Colonic mucosa (tissue), 4 donors: ENCODE measurements at regions not wholly inside any gene's neighbourhood (a gene's known extent, or its start where the extent isn't known, plus 50 kb on each side); places are given as distances from the start of the nearest gene placed in this dataset.

Experiments used
- DNase-seq: peaks from one replicate; pipeline ENCODE4 v3.0.0-alpha.2; 2020
- H3K27ac ChIP-seq: fragments of 200-600 bp; one replicate; pipeline ENCODE4 v1.8.0; 2021
- H3K27me3 ChIP-seq: fragments of 200-600 bp; one replicate; pipeline ENCODE4 v1.8.0; 2021
- H3K36me3 ChIP-seq: fragments of 200-600 bp; one replicate; pipeline ENCODE4 v1.8.0; 2021
- H3K4me1 ChIP-seq: fragments of 200-600 bp; one replicate; pipeline ENCODE4 v1.8.0; 2021; ENCODE audit warnings: mild to moderate bottlenecking
- H3K4me3 ChIP-seq: fragments of 200-600 bp; one replicate; pipeline ENCODE4 v1.8.0; 2021
- H3K9ac ChIP-seq, 2 donors: one replicate each; pipeline ENCODE4 v1.7.0; 2013; ENCODE audit warnings: control low read depth in 2 of 2, low read depth in 2 of 2, low read length in 2 of 2
- H3K9me3 ChIP-seq: fragments of 200-600 bp; one replicate; pipeline ENCODE4 v1.8.0; 2021
- CTCF ChIP-seq: fragments of 200-600 bp; IDR thresholded peaks from one replicate; pipeline ENCODE4 v1.8.0; 2022; ENCODE audit warnings: antibody characterized with exemption, mild to moderate bottlenecking
- intact Hi-C: fragments of 100-400 bp; cut with DNase I; formaldehyde crosslinking; loops from one replicate; pipeline ENCODE4 v1.14.1; 2022
- donor health status: healthy.
- donor health status: DM: no; HTN: no; CAD: no.
- donor health status: DM: no; HTN: no; CAD: no.

GRCh38 chr4:179110356-179110755 lies 1668.1 kb upstream of the AGA start:
- H3K9ac ChIP-seq, result no peak overlapping the region
- H3K27me3 ChIP-seq, result no peaks in the 10 kb centered on the region
- intact Hi-C loops, result no loop called here
- no peak overlapping the region for H3K27ac ChIP-seq
- H3K4me1 ChIP-seq, result no peaks in the 10 kb centered on the region
- DNase-seq, result no peak
- TF ChIP-seq CTCF, result no peak
- H3K9me3 ChIP-seq, result no peaks in the 10 kb centered on the region
- H3K36me3 ChIP-seq, result no peaks in the 10 kb centered on the region
- no peak overlapping the region for H3K4me3 ChIP-seq

GRCh38 chr4:179110816-179111215 lies 1668.6 kb upstream of the AGA start:
- H3K36me3 ChIP-seq, result no peaks in the 10 kb centered on the region
- no peaks in the 10 kb centered on the region for H3K27me3 ChIP-seq
- intact Hi-C loops, result no loop called here
- no peak overlapping the region for H3K4me3 ChIP-seq
- no peak for DNase-seq
- TF ChIP-seq CTCF, result no peak
- H3K9me3 ChIP-seq, result no peaks in the 10 kb centered on the region
- no peak overlapping the region for H3K27ac ChIP-seq
- H3K4me1 ChIP-seq, result no peaks in the 10 kb centered on the region
- H3K9ac ChIP-seq, result no peak overlapping the region

GRCh38 chr4:179112441-179113170 lies 1670.4 kb upstream of the AGA start:
- no peak for TF ChIP-seq CTCF

GRCh38 chr4:179114615-179115014 lies 1672.4 kb upstream of the AGA start:
- no peak for TF ChIP-seq CTCF
- Histone ChIP-seq H3K36me3 (no peaks in the 10 kb centered on the region), H3K27me3 (no peaks in the 10 kb centered on the region), H3K4me3 (no peak overlapping the region), H3K27ac (no peak overlapping the region), H3K9me3 (no peaks in the 10 kb centered on the region), H3K9ac (no peak overlapping the region), H3K4me1 (no peaks in the 10 kb centered on the region)
- DNase-seq, result no peak
- intact Hi-C loops, result no loop called here

More at GRCh38 chr4:179112441-179113170, 1670.4 kb upstream of the AGA start:
- Histone ChIP-seq H3K4me1 (no peaks in the 10 kb centered on the region), H3K27me3 (no peaks in the 10 kb centered on the region), H3K36me3 (no peaks in the 10 kb centered on the region), H3K4me3 (no peak overlapping the region), H3K9ac (no peak overlapping the region), H3K27ac (no peak overlapping the region), H3K9me3 (no peaks in the 10 kb centered on the region)
- intact Hi-C loops, result no loop called here
- DNase-seq, result no peak

- no peaks in the 10 kb centered on the region for H3K36me3 ChIP-seq
- H3K27ac ChIP-seq, result no peak overlapping the region
- no peaks in the 10 kb centered on the region for H3K4me1 ChIP-seq
- H3K9me3 ChIP-seq, result no peaks in the 10 kb centered on the region
- DNase-seq, result no peak
- intact Hi-C loops, result no loop called here
- no peak overlapping the region for H3K4me3 ChIP-seq
- no peaks in the 10 kb centered on the region for H3K27me3 ChIP-seq
- no peak overlapping the region for H3K9ac ChIP-seq
- no peak for TF ChIP-seq CTCF
Observed at GRCh38 chr4:179116011-179116410, 1673.8 kb upstream of the AGA start.
